ENCODE measurements at regions not wholly inside any gene's neighbourhood (a gene's known extent, or its start where the extent isn't known, plus 50 kb on each side); places are given as distances from the start of the nearest gene placed in this dataset.
"Not testable (repeated sequence)": the region's sequence is repeated elsewhere in the genome, so short reads cannot be mapped to it uniquely, and the experiment has no call there.

GRCh38 chr7:63564882-63565281, 433.8 kb upstream of the ZNF722 start:
- TF ChIP-seq ARNTL (CRISPR knock-in tag; IDR thresholded peaks at IDR 0.05; ENCODE audit: borderline replicate concordance, low read depth); RARB (CRISPR knock-in tag; IDR thresholded peaks at IDR 0.05); ESRRG (CRISPR knock-in tag; IDR thresholded peaks at IDR 0.05); ZFP3 (CRISPR knock-in tag; IDR thresholded peaks at IDR 0.05); ZC3H10 (CRISPR knock-in tag; IDR thresholded peaks at IDR 0.05); BACH2 (CRISPR knock-in tag; IDR thresholded peaks at IDR 0.05; ENCODE audit: borderline replicate concordance): not testable (repeated sequence)
- TF ChIP-seq, protein P1, sequence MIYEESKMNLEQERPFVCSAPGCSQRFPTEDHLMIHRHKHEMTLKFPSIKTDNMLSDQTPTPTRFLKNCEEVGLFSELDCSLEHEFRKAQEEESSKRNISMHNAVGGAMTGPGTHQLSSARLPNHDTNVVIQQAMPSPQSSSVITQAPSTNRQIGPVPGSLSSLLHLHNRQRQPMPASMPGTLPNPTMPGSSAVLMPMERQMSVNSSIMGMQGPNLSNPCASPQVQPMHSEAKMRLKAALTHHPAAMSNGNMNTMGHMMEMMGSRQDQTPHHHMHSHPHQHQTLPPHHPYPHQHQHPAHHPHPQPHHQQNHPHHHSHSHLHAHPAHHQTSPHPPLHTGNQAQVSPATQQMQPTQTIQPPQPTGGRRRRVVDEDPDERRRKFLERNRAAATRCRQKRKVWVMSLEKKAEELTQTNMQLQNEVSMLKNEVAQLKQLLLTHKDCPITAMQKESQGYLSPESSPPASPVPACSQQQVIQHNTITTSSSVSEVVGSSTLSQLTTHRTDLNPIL (CRISPR knock-in tag; IDR thresholded peaks at IDR 0.05; ENCODE audit: low read depth) = not testable (repeated sequence)
- TF ChIP-seq, protein P2, sequence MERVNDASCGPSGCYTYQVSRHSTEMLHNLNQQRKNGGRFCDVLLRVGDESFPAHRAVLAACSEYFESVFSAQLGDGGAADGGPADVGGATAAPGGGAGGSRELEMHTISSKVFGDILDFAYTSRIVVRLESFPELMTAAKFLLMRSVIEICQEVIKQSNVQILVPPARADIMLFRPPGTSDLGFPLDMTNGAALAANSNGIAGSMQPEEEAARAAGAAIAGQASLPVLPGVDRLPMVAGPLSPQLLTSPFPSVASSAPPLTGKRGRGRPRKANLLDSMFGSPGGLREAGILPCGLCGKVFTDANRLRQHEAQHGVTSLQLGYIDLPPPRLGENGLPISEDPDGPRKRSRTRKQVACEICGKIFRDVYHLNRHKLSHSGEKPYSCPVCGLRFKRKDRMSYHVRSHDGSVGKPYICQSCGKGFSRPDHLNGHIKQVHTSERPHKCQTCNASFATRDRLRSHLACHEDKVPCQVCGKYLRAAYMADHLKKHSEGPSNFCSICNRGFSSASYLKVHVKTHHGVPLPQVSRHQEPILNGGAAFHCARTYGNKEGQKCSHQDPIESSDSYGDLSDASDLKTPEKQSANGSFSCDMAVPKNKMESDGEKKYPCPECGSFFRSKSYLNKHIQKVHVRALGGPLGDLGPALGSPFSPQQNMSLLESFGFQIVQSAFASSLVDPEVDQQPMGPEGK (CRISPR knock-in tag; IDR thresholded peaks at IDR 0.05; ENCODE audit: borderline replicate concordance) = not testable (repeated sequence)
